GM13976 (cell line): ENCODE measurements at regions not wholly inside any gene's neighbourhood (a gene's known extent, or its start where the extent isn't known, plus 50 kb on each side); places are given as distances from the start of the nearest gene placed in this dataset.

Experiments used
- DNase-seq: peaks from one replicate; pipeline ENCODE4 v3.0.0; 2012; ENCODE audit warnings: low spot score
- in situ Hi-C: fragments of 300-500 bp; cut with MboI; formaldehyde crosslinking; loops from one replicate; pipeline ENCODE4 v1.12.0; 2022; ENCODE audit warnings: low sequenced_read_pairs, mixed read lengths, inconsistent platforms; ENCODE audit not compliant: unreplicated experiment
- TF ChIP-seq, protein P1 (sequence below): IDR thresholded peaks from 2 replicates; pipeline ENCODE4 v1.5.1; 2012; ENCODE audit warnings: borderline replicate concordance, mild to moderate bottlenecking; ENCODE audit not compliant: insufficient read depth; ENCODE audit errors: extremely low read depth, missing control alignments, control extremely low read depth

DNA sequence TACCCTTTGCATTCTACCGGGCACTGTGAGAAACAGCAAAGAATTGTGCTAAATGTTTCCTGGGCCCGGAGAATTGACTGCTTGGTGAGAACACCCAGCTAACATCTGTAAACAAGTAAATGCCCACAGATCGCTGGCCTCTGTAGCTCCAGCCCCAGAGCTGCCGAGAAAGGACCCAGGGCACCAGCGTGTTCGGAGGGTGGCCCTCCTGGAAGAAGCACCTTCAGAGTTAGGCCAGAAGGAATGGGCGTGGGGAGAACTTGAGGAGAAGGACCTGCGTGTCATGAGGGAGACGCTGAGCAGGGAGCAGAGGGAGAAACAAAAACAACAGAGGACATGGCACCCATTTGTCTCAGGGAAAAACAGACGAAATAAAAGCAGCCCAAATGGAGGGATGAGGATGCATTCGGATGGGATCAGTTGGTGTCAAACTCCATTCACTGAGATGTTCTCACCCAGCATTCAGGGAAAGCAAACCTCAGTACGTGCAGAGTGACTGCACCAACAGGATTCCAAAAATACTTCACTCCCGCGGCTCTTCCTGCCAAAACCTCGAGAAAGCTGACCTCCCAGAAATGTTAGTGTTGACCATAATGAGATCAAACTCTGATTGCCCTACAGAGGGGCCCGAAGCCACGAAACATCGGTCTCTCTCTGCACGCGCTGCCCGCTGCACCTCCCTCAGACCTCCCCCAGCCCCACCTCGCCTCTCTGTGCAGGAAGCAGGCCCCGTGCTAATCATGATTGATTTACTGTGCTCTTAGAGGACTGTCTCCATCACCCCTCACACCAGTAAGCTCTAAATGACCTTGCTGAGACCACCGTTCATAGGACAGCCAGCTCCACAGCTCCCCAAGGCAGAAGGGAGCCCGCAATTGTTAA, 376.3 kb upstream of the SALL3 start:
- TF ChIP-seq, protein P1, sequence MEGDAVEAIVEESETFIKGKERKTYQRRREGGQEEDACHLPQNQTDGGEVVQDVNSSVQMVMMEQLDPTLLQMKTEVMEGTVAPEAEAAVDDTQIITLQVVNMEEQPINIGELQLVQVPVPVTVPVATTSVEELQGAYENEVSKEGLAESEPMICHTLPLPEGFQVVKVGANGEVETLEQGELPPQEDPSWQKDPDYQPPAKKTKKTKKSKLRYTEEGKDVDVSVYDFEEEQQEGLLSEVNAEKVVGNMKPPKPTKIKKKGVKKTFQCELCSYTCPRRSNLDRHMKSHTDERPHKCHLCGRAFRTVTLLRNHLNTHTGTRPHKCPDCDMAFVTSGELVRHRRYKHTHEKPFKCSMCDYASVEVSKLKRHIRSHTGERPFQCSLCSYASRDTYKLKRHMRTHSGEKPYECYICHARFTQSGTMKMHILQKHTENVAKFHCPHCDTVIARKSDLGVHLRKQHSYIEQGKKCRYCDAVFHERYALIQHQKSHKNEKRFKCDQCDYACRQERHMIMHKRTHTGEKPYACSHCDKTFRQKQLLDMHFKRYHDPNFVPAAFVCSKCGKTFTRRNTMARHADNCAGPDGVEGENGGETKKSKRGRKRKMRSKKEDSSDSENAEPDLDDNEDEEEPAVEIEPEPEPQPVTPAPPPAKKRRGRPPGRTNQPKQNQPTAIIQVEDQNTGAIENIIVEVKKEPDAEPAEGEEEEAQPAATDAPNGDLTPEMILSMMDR, result no peak
- in situ Hi-C loops, result no loop called here
- no peak for DNase-seq

DNA sequence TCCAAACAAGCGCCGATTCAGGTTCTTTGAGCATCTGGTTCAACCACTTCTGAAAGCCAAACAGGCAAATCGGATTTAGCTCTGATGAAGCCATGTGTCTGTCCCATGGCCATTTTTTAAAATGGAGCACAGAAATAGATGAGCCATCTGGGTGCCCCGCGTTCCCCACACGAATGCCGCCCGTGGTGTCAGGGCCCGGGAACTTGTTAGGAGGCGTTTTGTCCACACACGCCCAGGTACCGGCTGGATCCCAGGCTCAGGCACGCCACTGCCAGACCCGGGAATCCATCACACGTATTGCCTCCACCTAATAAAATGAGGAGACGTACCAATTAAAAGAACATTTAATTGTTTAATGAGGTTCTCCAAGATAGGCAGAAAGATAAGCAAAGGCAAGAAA, 374.4 kb upstream of the SALL3 start:
- DNase-seq, result no peak
- TF ChIP-seq, protein P1, result no peak
- in situ Hi-C loops, result no loop called here

GRCh38 chr18:78607221-78607620, 372.4 kb upstream of the SALL3 start:
- TF ChIP-seq, protein P1, result no peak
- in situ Hi-C loops, result no loop called here
- DNase-seq, result no peak

DNA sequence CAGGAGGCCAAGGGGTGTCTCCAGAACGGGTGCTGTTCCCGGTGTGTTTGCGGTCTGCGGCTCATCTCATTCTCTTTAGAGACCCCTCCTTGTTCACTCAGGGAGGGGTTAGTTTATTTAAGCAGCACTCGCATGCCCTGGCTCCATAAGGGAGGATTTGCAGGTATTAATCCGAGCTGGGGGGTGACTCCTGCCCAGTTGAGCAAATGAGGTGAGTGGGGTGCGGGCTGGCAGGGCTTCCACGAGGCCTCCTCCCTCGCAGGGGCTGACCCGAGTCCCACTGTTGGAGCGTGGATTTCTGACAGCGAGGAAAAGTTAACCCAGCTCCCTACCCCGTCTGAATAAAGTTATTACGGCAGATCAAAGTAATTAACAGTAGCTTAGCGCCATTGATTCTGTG, 371.8 kb upstream of the SALL3 start:
- in situ Hi-C loops, result no loop called here
- no peak for DNase-seq
- TF ChIP-seq, protein P1, result no peak

GRCh38 chr18:78610179-78610578, 369.4 kb upstream of the SALL3 start:
- DNase-seq, result no peak
- in situ Hi-C loops, result no loop called here
- TF ChIP-seq, protein P1, result no peak

DNA sequence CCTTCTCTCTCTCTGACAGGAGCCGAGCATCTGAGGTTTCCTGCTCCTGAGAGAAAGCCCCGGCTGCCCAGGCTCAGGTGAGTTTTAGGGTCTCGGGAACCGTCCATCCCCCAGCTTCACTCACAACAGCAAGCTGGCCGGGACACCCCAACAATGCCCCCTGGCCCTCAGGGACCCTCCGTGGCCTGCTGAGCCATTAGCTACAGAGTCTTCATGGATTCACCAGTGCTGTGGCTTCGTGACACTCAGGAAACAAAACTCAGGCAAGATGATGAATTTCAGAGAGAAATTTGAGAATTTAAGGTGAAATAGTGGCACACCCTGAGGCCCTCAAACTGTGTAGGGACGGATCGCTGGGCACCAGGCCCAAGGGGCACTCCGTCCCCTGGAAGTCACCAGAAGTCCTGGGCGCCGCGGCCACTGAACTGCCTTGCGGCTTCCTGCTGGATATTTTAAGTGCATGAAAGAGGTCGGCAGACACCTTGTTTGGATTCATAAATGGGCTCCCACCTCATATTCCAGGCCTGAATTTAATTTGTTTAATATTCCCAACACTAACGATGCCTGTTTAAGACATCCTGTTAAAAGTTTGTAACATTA, 368.3 kb upstream of the SALL3 start:
- in situ Hi-C loops, result no loop called here
- TF ChIP-seq, protein P1, result no peak
- DNase-seq, result no peak
